Gastroesophageal sphincter (tissue), 3 donors: ENCODE measurements at regions not wholly inside any gene's neighbourhood (a gene's known extent, or its start where the extent isn't known, plus 50 kb on each side); places are given as distances from the start of the nearest gene placed in this dataset.

ENCODE experiments used
- EP300 ChIP-seq: sonication (generic); formaldehyde crosslinking; IDR thresholded peaks from one replicate; pipeline ENCODE4 v1.6.1; 2017; ENCODE audit warnings: antibody characterized with exemption, mild to moderate bottlenecking
- TF ChIP-seq, protein P1 (sequence below), 4 experiments: fragments of 200-600 bp in 2 of 4; fragments of 450-650 bp in 2 of 4; sonication (generic) in 1 of 4; IDR thresholded peaks; one replicate each; pipeline ENCODE4 v1.5.1; 2017 to 2019; ENCODE audit warnings: antibody characterized with exemption in 4 of 4, mild to moderate bottlenecking in 2 of 4, moderate library complexity in 2 of 4

DNA sequence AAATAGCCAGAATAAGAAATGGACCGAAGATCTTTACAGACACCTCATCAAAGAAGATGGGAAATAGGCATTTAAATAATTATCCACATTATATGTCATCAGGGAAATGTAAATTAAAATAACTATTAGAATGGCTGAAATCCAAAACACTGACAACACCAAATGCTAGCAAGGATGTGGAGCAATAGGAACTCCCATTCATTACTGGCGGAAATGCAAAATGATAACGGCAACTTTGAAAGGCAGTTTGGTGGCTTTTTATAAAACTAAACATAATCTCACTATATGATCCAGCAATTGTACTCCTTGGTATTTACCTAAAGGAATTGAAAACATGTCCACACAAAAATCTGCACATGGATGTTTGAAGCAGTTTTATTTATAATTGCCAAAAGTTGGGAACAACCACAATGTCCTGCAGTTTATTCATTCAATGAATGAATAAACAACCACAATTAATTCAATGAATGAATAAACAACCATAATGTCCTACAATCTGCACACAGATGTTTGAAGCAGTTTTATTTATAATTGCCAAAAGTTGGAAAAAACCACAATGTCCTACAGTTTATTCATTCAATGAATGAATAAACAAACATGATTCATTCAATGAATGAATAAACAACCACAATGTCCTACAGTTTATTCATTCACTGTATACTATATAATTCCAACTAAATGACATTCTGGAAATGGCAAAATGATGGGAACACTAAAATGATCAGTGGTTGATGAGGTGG lies 117.6 kb upstream of the PCDH18 start:
- TF ChIP-seq, protein P1, sequence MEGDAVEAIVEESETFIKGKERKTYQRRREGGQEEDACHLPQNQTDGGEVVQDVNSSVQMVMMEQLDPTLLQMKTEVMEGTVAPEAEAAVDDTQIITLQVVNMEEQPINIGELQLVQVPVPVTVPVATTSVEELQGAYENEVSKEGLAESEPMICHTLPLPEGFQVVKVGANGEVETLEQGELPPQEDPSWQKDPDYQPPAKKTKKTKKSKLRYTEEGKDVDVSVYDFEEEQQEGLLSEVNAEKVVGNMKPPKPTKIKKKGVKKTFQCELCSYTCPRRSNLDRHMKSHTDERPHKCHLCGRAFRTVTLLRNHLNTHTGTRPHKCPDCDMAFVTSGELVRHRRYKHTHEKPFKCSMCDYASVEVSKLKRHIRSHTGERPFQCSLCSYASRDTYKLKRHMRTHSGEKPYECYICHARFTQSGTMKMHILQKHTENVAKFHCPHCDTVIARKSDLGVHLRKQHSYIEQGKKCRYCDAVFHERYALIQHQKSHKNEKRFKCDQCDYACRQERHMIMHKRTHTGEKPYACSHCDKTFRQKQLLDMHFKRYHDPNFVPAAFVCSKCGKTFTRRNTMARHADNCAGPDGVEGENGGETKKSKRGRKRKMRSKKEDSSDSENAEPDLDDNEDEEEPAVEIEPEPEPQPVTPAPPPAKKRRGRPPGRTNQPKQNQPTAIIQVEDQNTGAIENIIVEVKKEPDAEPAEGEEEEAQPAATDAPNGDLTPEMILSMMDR (IDR thresholded peaks at IDR 0.05), result no peak
- TF ChIP-seq EP300, result no peak
